CD4-positive, alpha-beta T cell treated with Interferon gamma for 1 hour (primary cell): ENCODE measurements at regions not wholly inside any gene's neighbourhood (a gene's known extent, or its start where the extent isn't known, plus 50 kb on each side); places are given as distances from the start of the nearest gene placed in this dataset.

Source experiments
- DNase-seq: peaks from one replicate; pipeline ENCODE4 v3.0.0-alpha.2; 2020

DNA sequence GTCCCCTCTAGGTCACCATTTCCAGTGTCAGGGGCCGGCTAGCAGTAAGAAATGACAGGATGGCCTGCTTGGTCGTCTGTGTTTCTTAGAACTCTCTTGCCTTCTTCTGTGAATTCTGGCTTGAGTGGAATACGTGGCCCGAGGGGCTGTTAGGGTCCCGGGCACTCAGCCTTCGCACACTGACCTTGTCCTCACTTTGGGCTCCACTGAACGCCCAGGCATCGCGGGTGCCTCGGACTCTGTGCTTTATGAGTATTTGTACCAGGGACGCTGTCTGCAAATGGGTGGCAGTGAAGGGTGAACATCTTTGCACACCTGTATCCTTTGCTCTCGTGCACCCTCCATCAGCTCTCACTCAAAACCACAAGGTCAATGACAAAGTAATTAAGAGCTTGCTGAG lies 123.4 kb upstream of the ANO1 start:
- DNase-seq, result no peak

DNA sequence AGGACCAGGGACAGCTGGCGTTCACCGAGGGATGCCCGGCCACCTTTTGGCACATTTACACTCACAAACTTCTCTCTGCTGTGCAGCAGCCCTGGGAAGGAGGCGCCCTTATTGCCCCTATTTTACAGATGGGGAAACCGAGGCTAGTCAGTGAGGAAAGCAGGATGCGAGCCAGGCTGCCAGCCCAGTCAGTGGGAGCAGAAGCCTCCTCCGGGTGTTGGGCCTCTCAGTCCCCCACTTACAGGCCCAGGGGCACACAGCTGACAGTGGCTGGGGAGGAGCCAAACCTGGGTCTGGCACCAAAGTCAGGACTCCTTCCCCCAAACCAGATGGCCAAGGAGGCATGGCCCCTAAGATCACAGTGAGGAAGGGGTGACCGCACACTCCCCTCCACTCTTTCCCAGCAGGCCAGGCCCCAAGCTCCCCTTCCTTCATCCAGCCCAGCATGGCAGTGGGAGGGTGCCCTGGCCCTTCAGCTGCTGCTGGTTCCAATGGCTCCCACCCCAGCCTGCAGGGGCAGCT lies 121.4 kb upstream of the ANO1 start:
- DNase-seq, result no peak

DNA sequence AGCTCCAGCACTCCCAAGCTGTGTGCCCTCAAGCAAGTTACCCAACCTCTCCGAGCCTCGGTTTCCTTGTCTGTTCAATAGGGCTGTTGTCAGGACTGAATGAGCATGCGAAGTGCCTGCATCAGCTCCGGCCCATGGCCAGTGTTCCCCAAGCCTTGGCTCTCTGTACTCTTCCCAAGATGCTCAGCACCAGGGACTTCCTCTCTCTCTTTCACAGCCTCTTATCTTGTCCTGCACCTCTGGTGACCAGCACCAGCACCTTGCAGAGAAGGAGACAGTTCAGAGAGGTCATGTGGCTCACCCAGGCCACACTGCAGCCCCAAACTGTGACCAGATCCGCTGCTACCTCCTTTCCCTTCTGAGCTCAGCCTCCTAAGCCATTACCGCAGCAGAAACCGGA lies 120.3 kb upstream of the ANO1 start:
- DNase-seq, result no peak

DNA sequence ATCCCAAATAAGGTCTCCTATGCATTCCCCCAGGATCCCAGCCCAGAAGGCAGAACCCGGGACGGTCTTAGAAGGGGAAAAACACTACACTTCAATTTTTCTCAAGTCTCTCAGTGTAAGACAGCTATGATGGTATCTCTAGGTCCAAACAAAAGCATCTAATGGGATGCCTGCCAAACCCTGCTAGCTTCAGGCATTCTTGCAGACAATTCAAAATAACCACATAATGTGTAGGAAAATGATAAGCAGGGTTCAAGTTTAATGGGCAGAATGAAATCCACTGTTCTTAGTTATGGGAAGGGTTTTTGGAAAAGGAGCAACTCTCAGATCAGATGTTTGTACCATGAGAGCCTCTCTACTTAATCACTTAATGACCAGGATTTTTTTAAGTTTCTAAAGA lies 119.8 kb upstream of the ANO1 start:
- DNase-seq, result no peak

DNA sequence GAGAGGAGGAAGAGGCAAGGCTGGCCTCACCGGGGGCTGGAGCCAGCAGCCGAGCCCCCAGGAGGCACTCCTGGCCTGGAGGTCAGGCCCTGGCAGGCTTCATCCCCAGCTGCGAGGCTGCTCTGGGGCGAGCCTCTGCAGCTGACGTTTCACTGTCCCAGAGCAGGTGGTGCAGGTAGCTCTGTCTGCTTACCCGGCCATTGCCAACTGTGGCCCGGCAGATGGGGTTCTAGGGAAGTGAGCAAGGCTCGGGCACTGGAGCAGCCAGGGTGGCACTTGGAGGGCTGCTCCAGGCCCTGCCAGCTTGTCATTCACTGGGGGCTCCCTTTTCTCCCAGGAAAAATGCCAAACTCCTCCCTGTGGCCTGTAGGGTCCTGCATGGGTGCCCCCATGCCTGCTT lies 118.7 kb upstream of the ANO1 start:
- DNase-seq, result no peak

DNA sequence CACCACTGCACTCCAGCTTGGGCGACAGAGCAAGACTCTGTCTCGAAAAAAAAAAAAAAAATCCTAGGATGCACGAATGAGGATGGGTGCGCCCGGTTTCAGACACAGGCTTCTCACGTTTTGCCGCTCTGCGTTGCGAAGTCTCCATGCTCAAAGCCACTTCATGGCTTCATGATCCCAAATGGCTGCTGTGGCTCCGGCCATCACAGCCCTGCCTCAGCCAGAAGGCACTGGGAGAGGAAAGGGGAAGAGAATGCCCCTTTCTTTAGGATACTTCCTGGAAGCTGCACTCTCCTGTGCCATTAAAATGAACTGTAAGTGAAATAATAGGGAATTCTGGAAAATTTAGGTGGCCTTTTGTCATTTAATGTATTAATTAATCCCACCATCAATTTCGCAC lies 116.4 kb upstream of the ANO1 start:
- no peak for DNase-seq

DNA sequence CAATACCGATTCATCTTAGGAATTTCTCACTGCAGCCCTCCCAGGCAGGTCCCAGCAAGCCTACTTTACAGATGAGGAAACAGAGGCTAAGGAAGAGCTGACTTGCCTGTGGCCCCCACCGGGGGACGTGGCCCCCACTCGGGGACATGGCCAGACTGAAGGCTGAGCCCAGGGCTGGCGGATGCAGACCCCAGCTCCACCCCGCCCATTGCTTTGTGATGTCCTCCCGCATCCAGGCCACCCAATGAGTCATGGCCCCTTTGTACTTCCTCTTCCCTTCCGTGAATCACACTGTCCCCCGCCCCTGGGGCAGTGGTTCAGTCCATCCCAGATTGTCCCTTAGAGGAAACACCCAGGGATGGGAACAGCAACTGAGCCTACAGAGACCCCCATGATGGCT lies 116.0 kb upstream of the ANO1 start:
- DNase-seq, result no peak

DNA sequence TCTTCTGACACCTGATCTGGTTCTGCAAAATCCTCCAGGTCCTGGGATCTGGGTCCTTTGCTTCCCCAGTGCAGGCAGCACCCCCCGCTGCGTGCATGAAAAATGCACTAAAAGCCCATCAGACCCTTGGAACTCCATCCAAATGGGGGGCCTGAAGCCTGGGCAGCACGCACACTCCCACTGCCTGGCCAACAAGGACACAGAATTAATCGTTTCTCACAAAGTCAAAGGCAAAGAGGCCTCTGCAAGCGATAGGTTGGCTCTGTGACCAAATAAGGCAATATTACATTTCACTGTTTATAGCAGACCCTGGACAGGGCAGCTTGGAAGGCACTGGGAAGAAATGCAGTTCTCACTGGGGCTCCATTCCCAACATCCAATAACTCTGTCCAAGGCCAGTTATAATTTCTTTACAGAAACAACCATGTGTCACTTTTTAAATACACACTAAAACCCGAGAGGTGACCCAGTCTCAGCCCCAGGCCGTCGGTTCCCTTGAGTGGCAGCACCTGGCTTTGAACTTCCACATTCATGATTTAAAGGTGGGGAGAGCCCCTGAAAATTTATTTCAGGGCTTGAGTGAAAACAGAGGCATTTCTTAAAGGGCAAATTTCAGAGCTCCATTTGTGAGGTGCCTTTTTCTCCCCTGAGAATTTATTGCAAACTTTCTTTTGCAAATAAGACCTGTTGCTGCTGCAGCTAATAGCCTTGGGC lies 114.4 kb upstream of the ANO1 start:
- DNase-seq, result no peak

DNA sequence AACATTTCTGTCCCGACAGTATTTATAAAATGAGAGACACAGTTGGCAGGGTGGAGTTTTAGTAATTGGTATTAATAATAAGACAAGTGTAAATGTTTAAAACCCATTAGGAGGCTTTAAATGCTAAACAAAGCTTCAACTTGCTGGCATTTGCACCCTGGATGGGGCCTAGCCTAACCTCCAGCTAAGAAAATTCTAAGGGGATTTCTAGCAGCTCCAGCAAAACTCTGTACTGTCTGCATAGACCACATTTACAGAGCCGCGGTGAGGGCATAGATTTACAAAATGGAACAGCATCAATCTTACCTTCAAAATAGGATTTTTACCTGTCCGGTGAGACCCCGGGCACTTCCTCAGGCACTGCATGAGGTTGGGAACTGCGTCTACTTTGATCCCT lies 113.9 kb upstream of the ANO1 start:
- DNase-seq, result no peak

DNA sequence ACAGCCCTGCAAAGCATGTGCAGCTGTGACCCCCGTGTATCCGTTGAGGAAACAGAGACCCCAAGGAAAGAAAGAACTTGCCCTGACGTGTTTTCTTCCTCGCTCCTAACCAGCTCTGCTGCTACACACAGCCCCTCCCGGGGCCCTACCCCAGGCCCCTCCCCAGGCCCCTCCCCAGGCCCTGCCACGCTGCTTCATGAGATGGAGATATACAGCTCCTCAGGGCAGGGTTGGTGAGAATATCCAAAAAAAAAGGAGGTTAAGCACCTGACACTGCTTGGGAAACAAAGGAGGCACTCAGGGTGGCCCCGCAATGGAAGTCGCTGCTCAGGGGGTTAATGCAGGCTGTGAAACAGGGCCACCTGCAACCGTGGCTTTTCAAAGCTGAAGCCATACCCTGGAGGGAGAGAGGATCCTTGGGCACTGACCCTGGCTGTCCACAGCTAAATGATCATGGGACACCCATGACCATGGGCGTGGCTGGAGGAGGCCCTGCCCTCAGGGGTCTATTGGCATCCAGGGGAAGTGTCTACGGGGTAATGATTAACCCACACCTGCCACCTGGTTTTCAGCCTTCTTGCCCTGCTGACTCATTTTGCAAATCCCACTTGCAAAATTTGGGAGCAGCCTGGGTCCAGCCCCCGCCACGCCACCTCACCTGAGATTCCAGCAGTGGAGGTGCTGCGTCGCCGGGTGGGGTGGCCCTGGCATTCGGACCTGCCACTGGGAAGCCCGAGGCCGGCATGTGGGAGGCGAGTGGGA lies 112.1 kb upstream of the ANO1 start:
- no peak for DNase-seq

DNA sequence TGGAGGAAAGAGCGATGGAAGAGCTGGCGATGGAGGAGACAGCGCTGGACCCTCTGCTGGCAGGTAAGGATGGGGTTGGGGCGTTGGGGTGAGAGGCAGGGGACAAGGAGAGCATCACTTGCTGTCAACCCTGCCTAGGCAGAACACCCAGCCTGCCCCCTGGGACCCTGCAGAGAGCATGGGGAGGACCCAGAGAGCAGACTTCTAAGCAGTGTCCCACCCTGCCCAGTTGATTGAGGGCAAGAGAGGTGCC lies 111.6 kb upstream of the ANO1 start:
- DNase-seq, result no peak

DNA sequence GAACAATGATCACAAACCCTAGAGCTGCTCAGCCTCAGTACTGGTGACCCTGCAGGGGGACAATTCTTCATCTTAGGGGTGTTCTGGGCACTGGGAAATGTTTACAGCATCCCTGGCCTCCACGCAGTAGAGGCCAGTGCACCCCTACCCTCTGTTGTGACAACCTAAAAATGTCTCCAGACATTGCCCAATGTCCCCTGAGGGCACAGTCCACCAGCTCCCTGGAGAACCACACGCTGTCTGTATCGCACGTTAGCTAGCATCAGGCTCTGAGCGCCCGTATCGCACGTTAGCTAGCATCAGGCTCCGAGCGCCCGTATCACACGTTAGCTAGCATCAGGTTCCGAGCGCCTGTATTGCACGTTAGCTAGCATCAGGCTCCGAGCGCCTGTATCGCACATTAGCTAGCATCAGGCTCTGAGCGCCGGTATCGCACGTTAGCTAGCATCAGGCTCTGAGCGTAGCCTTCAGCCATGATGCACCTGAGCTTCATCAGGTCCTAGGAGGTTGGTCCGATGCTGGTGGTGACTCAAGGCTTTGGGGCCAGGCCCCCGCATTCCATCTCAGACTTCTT lies 111.1 kb upstream of the ANO1 start:
- no peak for DNase-seq

DNA sequence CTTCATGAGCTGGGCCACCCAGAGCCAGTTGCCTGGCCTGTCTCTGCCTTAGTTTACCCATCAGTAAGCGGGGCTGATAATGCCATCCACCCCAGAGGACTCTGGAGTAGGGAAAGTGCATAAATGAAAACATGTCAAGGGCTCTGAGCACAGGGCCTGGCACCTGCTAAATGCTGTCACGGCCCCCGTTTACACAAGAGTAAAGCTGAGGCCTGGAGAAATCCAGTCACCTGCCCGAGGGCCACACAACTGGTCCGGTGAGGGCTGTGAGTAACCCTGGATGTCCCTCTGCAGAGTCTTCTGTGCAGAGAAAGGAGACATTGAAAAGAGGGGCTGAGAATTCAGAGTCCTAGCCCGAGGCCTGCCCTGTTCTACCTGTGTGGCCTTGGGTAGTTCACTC lies 110.6 kb upstream of the ANO1 start:
- no peak for DNase-seq

DNA sequence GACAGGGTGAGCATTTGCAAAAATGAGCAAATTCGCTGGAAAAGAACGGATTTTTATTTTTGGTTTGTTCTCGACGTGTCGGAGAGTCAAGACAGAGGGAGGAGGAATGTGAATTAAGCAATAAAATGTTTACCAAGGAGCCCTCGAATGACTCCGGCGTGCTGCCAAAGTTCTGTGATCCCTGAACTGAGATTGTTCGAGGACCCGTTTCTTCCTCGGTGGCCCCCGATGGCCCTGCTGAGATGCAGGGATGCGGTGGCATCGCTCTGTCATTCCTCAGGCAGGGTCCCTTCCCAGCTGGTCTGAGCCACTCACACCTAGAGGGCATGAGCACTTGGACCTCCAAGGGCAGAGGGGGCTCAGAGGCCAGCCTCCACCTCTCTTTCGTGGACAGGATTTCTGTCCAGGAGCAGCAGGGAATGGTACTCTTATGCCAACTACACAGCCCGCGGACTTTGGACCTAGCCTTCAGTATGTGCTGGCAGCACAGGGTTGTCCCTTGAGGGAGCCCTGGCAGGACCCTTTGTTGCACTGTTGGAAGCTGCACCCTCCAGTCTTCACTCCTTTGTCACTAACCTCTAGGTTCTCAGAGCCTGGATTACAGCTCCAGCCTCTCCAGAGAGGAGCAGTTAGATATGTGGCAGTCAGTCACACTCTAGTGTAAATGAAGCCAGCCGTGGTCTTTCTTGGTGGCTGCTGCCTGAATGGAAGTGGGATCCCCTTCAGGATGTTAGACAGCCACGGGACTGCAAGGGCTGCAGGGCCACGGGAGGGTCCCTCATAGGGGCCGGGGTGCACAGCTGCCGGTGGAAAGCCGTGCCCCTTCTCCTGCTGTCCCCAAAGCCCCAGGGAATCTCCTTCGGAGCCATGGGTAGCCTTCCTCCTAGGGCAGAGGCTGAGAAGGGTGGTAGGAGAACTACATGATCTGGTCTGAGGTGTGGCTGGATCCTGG lies 109.4 kb upstream of the ANO1 start:
- DNase-seq, result no peak

DNA sequence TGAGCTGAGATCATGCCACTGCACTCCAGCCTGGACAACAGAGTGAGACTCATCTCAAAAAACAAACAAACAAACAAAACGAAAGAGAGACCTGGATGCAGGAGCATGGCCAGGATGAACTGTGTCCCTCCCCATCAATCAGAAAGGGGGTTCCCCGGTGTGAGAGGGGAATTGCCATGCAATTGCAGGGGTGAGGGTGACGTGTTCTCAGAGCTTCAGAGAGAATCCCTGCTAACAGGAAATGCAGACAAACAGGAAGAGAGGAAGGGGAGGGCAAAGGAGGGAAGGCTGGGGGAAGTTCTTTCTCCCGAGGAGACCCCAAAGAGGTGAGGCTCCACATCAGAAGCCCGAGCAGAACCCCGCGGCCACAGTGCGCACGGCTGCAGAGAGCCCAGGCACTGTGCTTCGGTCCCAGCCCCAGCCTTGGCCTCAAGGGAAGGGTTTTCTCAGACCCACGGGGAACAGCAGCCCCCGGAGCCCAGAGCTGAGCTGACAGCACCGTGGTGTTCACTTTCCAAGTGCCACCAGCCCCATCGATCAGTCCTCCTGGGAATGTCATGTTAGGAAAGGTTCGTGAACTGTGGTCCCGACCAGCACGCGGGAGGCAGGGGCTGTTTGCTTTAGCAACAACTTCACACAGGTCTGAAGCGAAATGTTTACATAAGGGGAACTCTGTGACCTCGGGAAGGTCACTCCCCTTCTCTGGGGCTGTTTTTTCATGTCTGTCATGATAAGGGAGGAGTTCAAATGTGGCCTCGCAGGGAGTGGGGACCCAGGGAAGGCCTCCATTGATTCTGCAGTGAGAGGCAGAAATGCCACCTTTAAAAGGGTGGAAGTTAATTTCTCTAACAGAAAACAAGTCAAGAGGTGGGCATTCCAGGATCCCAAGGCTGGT lies 108.0 kb upstream of the ANO1 start:
- DNase-seq, result no peak

DNA sequence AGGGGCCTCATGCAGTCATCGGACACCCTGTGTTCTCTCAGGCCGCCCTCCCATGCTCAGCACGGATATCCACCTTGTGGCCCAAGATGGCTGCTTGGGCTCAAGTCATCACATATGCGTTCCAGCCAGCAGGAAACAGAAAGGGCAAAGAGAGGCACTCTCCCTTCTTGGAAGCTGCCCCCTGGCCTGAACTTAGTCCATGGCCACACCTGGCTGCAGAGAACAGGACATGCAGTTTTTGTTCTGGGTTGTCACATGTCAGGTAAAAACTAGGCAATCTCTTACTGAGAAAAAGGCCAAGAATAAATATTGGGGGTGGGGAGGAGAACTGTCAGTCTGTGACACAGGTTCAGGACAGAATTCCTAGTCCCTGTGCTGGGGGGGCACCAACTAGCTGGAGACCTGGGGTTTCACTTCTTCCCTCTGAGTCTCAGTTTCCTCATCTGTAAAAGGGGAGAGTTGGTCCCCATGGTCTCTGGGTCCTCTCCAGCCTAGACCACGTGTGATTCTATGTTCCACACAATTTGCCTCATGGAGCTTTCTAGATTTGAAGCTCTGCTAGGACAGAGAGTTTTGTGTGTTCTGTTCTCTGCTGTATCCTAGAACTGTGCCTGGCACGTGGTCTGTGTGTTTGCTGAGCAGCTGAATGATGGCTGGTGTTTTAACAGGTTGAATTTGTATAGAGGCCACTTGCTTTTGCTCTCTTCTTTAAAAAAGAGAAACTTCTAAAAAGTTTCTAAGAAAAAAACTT lies 107.2 kb upstream of the ANO1 start:
- DNase-seq, result no peak

DNA sequence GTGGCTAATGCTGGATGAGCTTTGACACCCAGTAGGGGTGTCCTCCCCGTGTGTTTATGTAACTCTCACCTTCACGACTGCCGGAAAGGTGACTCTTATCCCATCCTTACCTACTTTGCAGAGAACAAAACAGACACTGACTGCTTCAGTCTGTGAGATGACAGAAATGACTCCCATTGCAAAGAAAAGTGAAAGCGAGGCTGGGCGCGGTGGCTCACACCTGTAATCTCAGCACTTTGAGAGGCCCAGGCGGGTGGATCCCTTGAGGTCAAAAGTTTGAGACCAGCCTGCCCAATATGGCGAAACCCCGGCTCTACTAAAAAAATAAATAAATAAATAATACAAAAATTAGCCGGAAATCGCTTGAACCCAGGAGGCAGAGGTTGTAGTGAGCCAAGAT lies 106.4 kb upstream of the ANO1 start:
- DNase-seq, result no peak

DNA sequence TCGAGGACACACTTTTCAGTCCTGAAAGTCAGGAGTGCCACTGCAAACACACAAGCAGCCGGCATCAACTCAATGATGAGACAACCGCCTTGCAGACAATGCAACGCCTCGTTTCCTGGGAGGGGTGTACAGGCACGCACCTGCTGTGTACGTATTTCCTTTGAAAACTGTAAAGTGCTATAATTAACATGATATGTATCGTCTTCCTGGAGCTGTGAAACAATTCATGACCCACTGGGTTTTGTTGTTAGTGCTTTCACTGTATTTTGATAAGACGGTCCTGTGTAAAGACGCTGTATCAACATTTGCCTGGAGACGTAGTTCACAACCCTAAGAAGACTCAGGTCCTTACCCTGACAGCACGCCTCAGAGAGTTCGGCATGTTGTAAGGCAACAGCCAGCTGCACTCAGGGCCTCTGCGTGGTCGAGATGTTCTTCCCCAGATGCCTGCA lies 105.7 kb upstream of the ANO1 start:
- peak; percentile 64 for DNase-seq

DNA sequence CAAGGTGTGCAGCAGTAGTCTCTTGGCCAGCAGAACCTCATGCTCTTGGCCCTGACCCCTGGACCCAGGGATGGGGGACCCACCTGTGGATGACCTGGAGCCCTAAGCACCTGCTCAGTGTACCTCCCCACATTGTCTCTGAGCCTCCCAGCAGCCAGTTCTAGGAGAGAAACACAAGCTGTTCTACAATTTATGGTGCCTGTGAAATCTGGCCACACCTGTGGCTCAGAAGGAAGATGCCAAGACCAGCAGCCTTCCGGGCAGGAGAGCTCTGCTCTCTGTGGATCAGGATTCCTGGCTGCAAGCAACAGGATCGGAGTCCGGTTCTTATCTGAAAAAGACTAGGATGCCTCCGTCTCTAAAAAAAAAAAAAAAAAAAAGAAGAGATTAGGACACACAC lies 103.6 kb upstream of the ANO1 start:
- DNase-seq, result no peak

DNA sequence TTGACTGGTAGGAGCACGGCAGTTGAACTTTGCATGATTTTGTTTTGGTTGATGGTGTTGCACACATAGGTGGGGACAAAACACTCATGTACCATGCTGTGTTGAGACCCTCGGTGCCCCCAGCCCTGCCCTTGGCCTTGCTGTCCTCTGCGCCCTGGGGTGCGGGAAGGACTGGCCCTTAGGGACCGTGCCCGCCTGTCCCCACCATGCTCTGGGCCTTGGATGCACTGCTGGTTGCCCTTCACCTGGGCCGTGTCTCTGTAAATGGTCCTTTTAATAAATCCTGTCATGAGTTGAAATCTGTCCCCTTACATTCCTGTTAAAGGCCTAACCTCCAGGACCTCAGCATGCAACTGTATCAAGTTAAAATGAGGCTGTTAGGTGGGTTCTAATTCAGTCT lies 102.3 kb upstream of the ANO1 start:
- DNase-seq, result no peak

DNA sequence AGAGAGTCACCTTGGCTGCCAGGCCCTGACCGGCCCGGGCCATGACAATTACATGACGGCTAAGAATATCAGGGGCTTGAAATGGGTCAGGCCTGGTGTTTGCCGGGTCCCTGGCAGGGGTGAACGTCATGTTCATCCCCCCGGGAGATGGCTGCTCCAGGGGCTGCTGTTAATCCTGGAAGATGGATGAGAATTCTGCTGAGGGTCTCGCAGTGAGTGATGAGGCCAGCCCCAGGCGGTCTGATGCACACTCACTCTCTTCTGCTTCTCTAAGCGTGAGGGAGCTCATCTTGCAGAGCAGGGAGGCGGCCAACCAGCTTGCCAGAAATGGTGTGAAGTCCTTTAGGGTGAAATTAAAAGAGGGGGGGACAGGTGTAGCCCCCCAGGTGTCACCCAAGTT lies 101.3 kb upstream of the ANO1 start:
- no peak for DNase-seq

DNA sequence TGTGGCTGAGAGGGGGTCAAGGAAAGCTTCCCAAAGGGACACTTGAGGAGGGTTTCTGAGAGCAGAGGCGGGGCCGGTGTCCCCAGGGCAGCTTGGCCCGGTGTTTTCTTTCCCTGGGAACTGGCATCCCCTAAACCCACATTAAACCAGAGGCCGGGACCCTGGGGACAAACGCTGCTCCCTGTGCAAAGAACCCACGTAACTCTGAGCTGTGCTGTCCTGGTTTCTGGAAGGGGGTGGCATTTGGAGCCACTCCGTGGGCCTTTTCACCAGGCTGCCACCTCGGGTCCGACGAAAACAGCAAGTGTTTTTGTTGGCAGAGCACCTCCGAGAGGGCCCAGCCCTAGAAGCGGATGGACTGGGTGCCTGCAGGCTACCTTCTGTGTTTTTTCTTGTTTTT lies 100.2 kb upstream of the ANO1 start:
- no peak for DNase-seq
